Hepatocyte (in vitro differentiated cells): ENCODE measurements at regions not wholly inside any gene's neighbourhood (a gene's known extent, or its start where the extent isn't known, plus 50 kb on each side); places are given as distances from the start of the nearest gene placed in this dataset.

ENCODE experiments used
- DNase-seq: peaks from one replicate; pipeline ENCODE4 v3.0.0-alpha.2; 2016; ENCODE audit warnings: low spot score
- H2AFZ ChIP-seq: fragments of 200-600 bp; sonication (generic); 2 replicates; pipeline ENCODE4 v1.6.0; 2016; ENCODE audit warnings: antibody characterized with exemption, mild to moderate bottlenecking
- H3K27ac ChIP-seq: fragments of 200-600 bp; sonication (generic); 2 replicates; pipeline ENCODE4 v1.5.1; 2016; ENCODE audit warnings: mild to moderate bottlenecking
- H3K27me3 ChIP-seq: fragments of 200-600 bp; sonication (generic); 2 replicates; pipeline ENCODE4 v1.6.1; 2016
- H3K36me3 ChIP-seq: fragments of 200-600 bp; sonication (generic); replicated peaks from 2 replicates; pipeline ENCODE4 v1.5.1; 2016; ENCODE audit warnings: low read depth; ENCODE audit not compliant: insufficient read depth
- H3K4me1 ChIP-seq: fragments of 200-600 bp; sonication (generic); 2 replicates; pipeline ENCODE4 v1.5.1; 2016; ENCODE audit warnings: mild to moderate bottlenecking, moderate library complexity; ENCODE audit not compliant: insufficient read depth
- H3K4me2 ChIP-seq: fragments of 200-600 bp; sonication (generic); 2 replicates; pipeline ENCODE4 v1.6.0; 2016
- H3K4me3 ChIP-seq: fragments of 200-600 bp; sonication (generic); 2 replicates; pipeline ENCODE4 v1.5.1; 2016; ENCODE audit warnings: mild to moderate bottlenecking
- H3K79me2 ChIP-seq: fragments of 200-600 bp; sonication (generic); 2 replicates; pipeline ENCODE4 v1.6.0; 2017; ENCODE audit warnings: mild to moderate bottlenecking
- H3K9me2 ChIP-seq: fragments of 200-600 bp; sonication (generic); replicated peaks from 2 replicates; pipeline ENCODE4 v1.6.0; 2017; ENCODE audit warnings: mild to moderate bottlenecking; ENCODE audit not compliant: insufficient read depth
- H3K9me3 ChIP-seq: fragments of 200-600 bp; sonication (generic); 2 replicates; pipeline ENCODE4 v1.5.1; 2016; ENCODE audit warnings: low read depth, mild to moderate bottlenecking
- H4K20me1 ChIP-seq: fragments of 200-600 bp; sonication (generic); 2 replicates; pipeline ENCODE4 v1.6.0; 2016; ENCODE audit warnings: mild to moderate bottlenecking; ENCODE audit not compliant: insufficient read depth, poor library complexity, severe bottlenecking
- CTCF ChIP-seq: fragments of 200-600 bp; sonication (generic); IDR thresholded peaks from 2 replicates; pipeline ENCODE4 v1.5.1; 2016; ENCODE audit warnings: antibody characterized with exemption, mild to moderate bottlenecking; ENCODE audit not compliant: poor library complexity
- EZH2 ChIP-seq: fragments of 200-600 bp; sonication (generic); IDR thresholded peaks from 2 replicates; pipeline ENCODE4 v1.6.1; 2016; ENCODE audit warnings: antibody characterized with exemption, mild to moderate bottlenecking, borderline replicate concordance
- EZH2phosphoT487 ChIP-seq: fragments of 200-600 bp; sonication (generic); IDR thresholded peaks from one replicate; pipeline ENCODE4 v1.6.1; 2018; ENCODE audit warnings: antibody characterized with exemption, mild to moderate bottlenecking, low read depth, moderate library complexity; ENCODE audit not compliant: unreplicated experiment, severe bottlenecking
- WGBS: methylation state at CpG from one replicate; pipeline ENCODE4 v1.1.6; 2016; ENCODE audit warnings: low lambda C conversion rate; ENCODE audit errors: missing lambda C conversion rate; 5-methylcytosine and 5-hydroxymethylcytosine counted together

- H4K20me1 ChIP-seq, result no peaks in the 10 kb centered on the region
- H3K9me3 ChIP-seq, result no peaks in the 10 kb centered on the region
- H3K79me2 ChIP-seq, result no peaks in the 10 kb centered on the region
- WGBS, result 89% methylated on average over 7 of the region's 7 CpGs
- no peaks in the 10 kb centered on the region for H3K27me3 ChIP-seq
- H2AFZ ChIP-seq, result no peak overlapping the region
- no peaks in the 10 kb centered on the region for H3K4me1 ChIP-seq
- no peak overlapping the region for H3K4me3 ChIP-seq
- TF ChIP-seq EZH2, result no peak
- no peak for TF ChIP-seq EZH2phosphoT487
- TF ChIP-seq CTCF, result no peak
- no peak for DNase-seq
- no peaks in the 10 kb centered on the region for H3K9me2 ChIP-seq
- no peaks in the 10 kb centered on the region for H3K36me3 ChIP-seq
- H3K27ac ChIP-seq, result no peak overlapping the region
- no peak overlapping the region for H3K4me2 ChIP-seq
These were observed 131.6 kb upstream of the RASGRP1 start for GRCh38 chr15:38696109-38696727.

- H3K4me2 ChIP-seq, result no peak overlapping the region
- H3K9me2 ChIP-seq, result no peaks in the 10 kb centered on the region
- no peak overlapping the region for H3K4me3 ChIP-seq
- no peaks in the 10 kb centered on the region for H4K20me1 ChIP-seq
- no peaks in the 10 kb centered on the region for H3K79me2 ChIP-seq
- no peaks in the 10 kb centered on the region for H3K9me3 ChIP-seq
- 22% methylated on average over 1 of the region's 1 CpG for WGBS
- no peak for DNase-seq
- H3K36me3 ChIP-seq, result no peaks in the 10 kb centered on the region
- no peak overlapping the region for H2AFZ ChIP-seq
- H3K4me1 ChIP-seq, result no peaks in the 10 kb centered on the region
- TF ChIP-seq EZH2phosphoT487 (no peak), CTCF (no peak), EZH2 (no peak)
- no peak overlapping the region for H3K27ac ChIP-seq
- H3K27me3 ChIP-seq, result no peaks in the 10 kb centered on the region
These were observed 132.3 kb upstream of the RASGRP1 start for GRCh38 chr15:38696790-38697495.

GRCh38 chr15:38698254-38698653, 133.6 kb upstream of the RASGRP1 start:
- WGBS, result 82% methylated on average over 4 of the region's 4 CpGs
- no peak overlapping the region for H3K4me2 ChIP-seq
- H3K27ac ChIP-seq, result no peak overlapping the region

More at GRCh38 chr15:38698254-38698653, 133.6 kb upstream of the RASGRP1 start:
- DNase-seq, result no peak
- H4K20me1 ChIP-seq, result no peaks in the 10 kb centered on the region
- no peaks in the 10 kb centered on the region for H3K4me1 ChIP-seq
- H3K36me3 ChIP-seq, result no peaks in the 10 kb centered on the region
- no peak overlapping the region for H2AFZ ChIP-seq
- H3K27me3 ChIP-seq, result no peaks in the 10 kb centered on the region
- no peaks in the 10 kb centered on the region for H3K79me2 ChIP-seq
- TF ChIP-seq EZH2 (no peak), EZH2phosphoT487 (no peak), CTCF (no peak)
- no peaks in the 10 kb centered on the region for H3K9me3 ChIP-seq
- no peak overlapping the region for H3K4me3 ChIP-seq
- H3K9me2 ChIP-seq, result no peaks in the 10 kb centered on the region
